NT2/D1 (cell line): ENCODE measurements at regions not wholly inside any gene's neighbourhood (a gene's known extent, or its start where the extent isn't known, plus 50 kb on each side); places are given as distances from the start of the nearest gene placed in this dataset.
A peak's percentile ranks its signal among the peaks of the same experiment; 100 is the strongest.
"Not testable (repeated sequence)": the region's sequence is repeated elsewhere in the genome, so short reads cannot be mapped to it uniquely, and the experiment has no call there.

ENCODE experiments used
- DNase-seq: peaks from one replicate; pipeline ENCODE4 v3.0.0-alpha.2; 2011; ENCODE audit warnings: low read depth, low spot score
- H3K27me3 ChIP-seq: 2 replicates; pipeline ENCODE4 v1.6.0; 2011; ENCODE audit warnings: mild to moderate bottlenecking; ENCODE audit not compliant: insufficient read length, insufficient read depth
- H3K36me3 ChIP-seq: 2 replicates; pipeline ENCODE4 v1.6.1; 2011; ENCODE audit warnings: mild to moderate bottlenecking, low read length, mixed read lengths; ENCODE audit not compliant: insufficient read depth, insufficient read length
- H3K4me1 ChIP-seq: 2 replicates; pipeline ENCODE4 v1.5.1; 2011; ENCODE audit not compliant: insufficient read depth, insufficient read length
- H3K4me3 ChIP-seq: 2 replicates; pipeline ENCODE4 v1.5.1; 2011; ENCODE audit warnings: low read depth; ENCODE audit not compliant: insufficient read length
- H3K9ac ChIP-seq: 2 replicates; pipeline ENCODE4 v1.6.0; 2011; ENCODE audit warnings: low read depth; ENCODE audit not compliant: insufficient read length
- H3K9me3 ChIP-seq: 2 replicates; pipeline ENCODE4 v1.5.1; 2011; ENCODE audit warnings: mild to moderate bottlenecking, low read length; ENCODE audit not compliant: insufficient read depth
- SUZ12 ChIP-seq: IDR thresholded peaks from 2 replicates; pipeline ENCODE4 v1.6.1; 2011; ENCODE audit not compliant: insufficient read length, insufficient read depth; ENCODE audit errors: extremely low read depth
- YY1 ChIP-seq: IDR thresholded peaks from 2 replicates; pipeline ENCODE4 v1.6.1; 2011; ENCODE audit not compliant: insufficient read length, insufficient read depth
- ZNF274 ChIP-seq: IDR thresholded peaks from 2 replicates; pipeline ENCODE4 v1.6.1; 2011; ENCODE audit warnings: mild to moderate bottlenecking, low read depth, low read length

- no peaks in the 10 kb centered on the region for H3K27me3 ChIP-seq
- TF ChIP-seq SUZ12 (no peak), YY1 (no peak), ZNF274 (no peak)
Measured at GRCh38 chr6:11947575-11947974, 64.5 kb upstream of the HIVEP1 start.

GRCh38 chr6:11947063-11947462 is 65.0 kb upstream of the HIVEP1 start:
- Histone ChIP-seq H3K4me1 (no peaks in the 10 kb centered on the region), H3K9me3 (no peaks in the 10 kb centered on the region), H3K36me3 (no peaks in the 10 kb centered on the region), H3K27me3 (no peaks in the 10 kb centered on the region), H3K4me3 (no peak overlapping the region), H3K9ac (no peak overlapping the region)
- no peak for DNase-seq
- TF ChIP-seq ZNF274 (no peak), YY1 (no peak), SUZ12 (no peak)

More at GRCh38 chr6:11947575-11947974, 64.5 kb upstream of the HIVEP1 start:
- H3K9me3 ChIP-seq, result no peaks in the 10 kb centered on the region
- no peak overlapping the region for H3K9ac ChIP-seq
- H3K4me1 ChIP-seq, result no peaks in the 10 kb centered on the region
- no peak overlapping the region for H3K4me3 ChIP-seq
- no peak for DNase-seq
- H3K36me3 ChIP-seq, result no peaks in the 10 kb centered on the region

- TF ChIP-seq YY1, result no peak
- TF ChIP-seq SUZ12, result no peak
- TF ChIP-seq ZNF274, result no peak
- H3K9me3 ChIP-seq, result no peaks in the 10 kb centered on the region
- no peak overlapping the region for H3K4me3 ChIP-seq
- no peaks in the 10 kb centered on the region for H3K4me1 ChIP-seq
- H3K9ac ChIP-seq, result no peak overlapping the region
- no peaks in the 10 kb centered on the region for H3K36me3 ChIP-seq
- no peak for DNase-seq
- H3K27me3 ChIP-seq, result no peaks in the 10 kb centered on the region
Measured at GRCh38 chr6:11944111-11944510, 68.0 kb upstream of the HIVEP1 start.

- no peak overlapping the region for H3K4me3 ChIP-seq
Measured at GRCh38 chr6:11943060-11943459, 69.1 kb upstream of the HIVEP1 start.

GRCh38 chr6:11942185-11942864 is 69.8 kb upstream of the HIVEP1 start:
- TF ChIP-seq YY1 (no peak), ZNF274 (no peak), SUZ12 (no peak)
- Histone ChIP-seq H3K9ac (no peak overlapping the region), H3K36me3 (no peaks in the 10 kb centered on the region), H3K4me1 (no peaks in the 10 kb centered on the region), H3K27me3 (no peaks in the 10 kb centered on the region), H3K9me3 (no peaks in the 10 kb centered on the region), H3K4me3 (no peak overlapping the region)
- no peak for DNase-seq

More at GRCh38 chr6:11943060-11943459, 69.1 kb upstream of the HIVEP1 start:
- no peaks in the 10 kb centered on the region for H3K9me3 ChIP-seq
- DNase-seq, result no peak
- H3K36me3 ChIP-seq, result no peaks in the 10 kb centered on the region
- no peak overlapping the region for H3K9ac ChIP-seq
- TF ChIP-seq YY1, result no peak
- no peak for TF ChIP-seq ZNF274
- no peak for TF ChIP-seq SUZ12
- H3K27me3 ChIP-seq, result no peaks in the 10 kb centered on the region
- H3K4me1 ChIP-seq, result no peaks in the 10 kb centered on the region

GRCh38 chr6:11940532-11941166 is 71.5 kb upstream of the HIVEP1 start:
- not testable (repeated sequence) for H3K9me3 ChIP-seq, H3K4me3 ChIP-seq, H3K27me3 ChIP-seq, H3K9ac ChIP-seq, H3K4me1 ChIP-seq, H3K36me3 ChIP-seq, DNase-seq

- Histone ChIP-seq H3K27me3 (no peaks in the 10 kb centered on the region), H3K36me3 (no peaks in the 10 kb centered on the region), H3K4me1 (no peaks in the 10 kb centered on the region), H3K4me3 (no peak overlapping the region), H3K9ac (no peak overlapping the region), H3K9me3 (no peaks in the 10 kb centered on the region)
- TF ChIP-seq ZNF274 (no peak), YY1 (no peak), SUZ12 (no peak)
- peak; percentile 13 for DNase-seq
Measured at GRCh38 chr6:11938285-11938890, 73.7 kb upstream of the HIVEP1 start.
